RKO (cell line): ENCODE measurements at regions not wholly inside any gene's neighbourhood (a gene's known extent, or its start where the extent isn't known, plus 50 kb on each side); places are given as distances from the start of the nearest gene placed in this dataset.

ENCODE experiments used
- DNase-seq: peaks from one replicate; pipeline ENCODE4 v3.0.0-alpha.2; 2016; ENCODE audit warnings: low spot score

GRCh38 chr12:124188561-124189405 lies 106.1 kb upstream of the RFLNA start:
- no peak for DNase-seq

- DNase-seq: no peak
Observed at GRCh38 chr12:124190312-124191023, 104.4 kb upstream of the RFLNA start.

DNA sequence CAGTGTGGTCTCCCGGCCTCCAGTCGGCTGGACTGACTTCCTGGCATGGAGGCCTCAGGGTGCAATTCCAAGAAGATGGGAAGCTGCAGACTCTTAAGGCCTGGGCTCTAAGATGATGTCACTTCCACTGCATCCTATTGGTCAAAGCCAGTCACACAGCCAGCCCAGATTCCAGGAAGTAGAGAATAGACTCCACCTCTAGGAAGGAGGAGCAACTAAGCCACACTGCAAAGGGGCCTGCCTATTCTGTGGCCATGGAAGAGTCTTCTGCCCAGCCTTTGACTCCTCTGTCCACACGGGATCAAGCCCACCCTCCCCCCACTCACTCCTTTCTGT lies 103.9 kb upstream of the RFLNA start:
- DNase-seq: peak; percentile 52

- DNase-seq: no peak
Observed at GRCh38 chr12:124191966-124192365, 102.9 kb upstream of the RFLNA start.

GRCh38 chr12:124194264-124194892 lies 100.5 kb upstream of the RFLNA start:
- no peak for DNase-seq

GRCh38 chr12:124194893-124195566 lies 99.9 kb upstream of the RFLNA start:
- DNase-seq: no peak

DNA sequence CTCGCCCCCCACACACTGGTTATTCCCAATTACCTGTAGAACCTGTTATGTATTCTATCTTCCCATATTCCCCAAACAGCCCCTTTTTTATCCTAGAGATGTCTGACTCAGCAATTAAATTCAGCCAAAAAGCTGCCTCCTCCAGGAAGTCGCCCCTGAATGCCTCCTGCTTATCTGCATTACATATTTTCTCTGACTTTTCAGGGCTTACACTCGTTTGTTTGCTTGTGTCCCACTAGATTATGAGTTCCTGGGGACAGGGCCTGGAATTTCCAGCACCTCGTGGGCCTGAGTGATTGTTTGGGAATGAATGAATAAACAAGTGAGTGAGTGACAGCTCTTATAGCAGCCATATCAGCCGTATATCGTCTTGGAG lies 99.3 kb upstream of the RFLNA start:
- no peak for DNase-seq

GRCh38 chr12:124196236-124196635 lies 98.7 kb upstream of the RFLNA start:
- no peak for DNase-seq

- no peak for DNase-seq
Observed at GRCh38 chr12:124201248-124201647, 93.6 kb upstream of the RFLNA start.

- no peak for DNase-seq
Observed at GRCh38 chr12:124203176-124203575, 91.7 kb upstream of the RFLNA start.

- no peak for DNase-seq
Observed at GRCh38 chr12:124205405-124205804, 89.5 kb upstream of the RFLNA start.

GRCh38 chr12:124207049-124207448 lies 87.8 kb upstream of the RFLNA start:
- no peak for DNase-seq

- no peak for DNase-seq
Observed at GRCh38 chr12:124207617-124208016, 87.3 kb upstream of the RFLNA start.

DNA sequence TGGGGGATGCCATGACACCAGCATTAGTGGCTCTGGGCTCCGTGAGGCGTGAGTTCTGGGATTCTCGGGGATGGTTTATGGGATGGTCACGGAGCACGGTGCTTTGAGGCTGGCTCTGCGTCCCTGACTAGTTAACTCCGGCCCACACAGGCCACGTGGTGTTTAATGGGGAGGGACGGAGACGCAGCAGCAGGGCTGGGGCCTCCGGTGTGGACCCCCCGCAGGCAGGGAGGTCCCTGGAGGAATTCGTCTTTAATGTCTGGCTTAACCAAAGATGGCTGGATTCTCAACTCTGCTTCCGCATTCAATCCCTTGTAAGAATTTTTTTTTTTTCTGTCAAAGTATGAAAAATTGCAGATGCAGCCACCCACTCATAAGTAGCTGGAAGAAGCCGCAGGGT lies 86.4 kb upstream of the RFLNA start:
- no peak for DNase-seq

DNA sequence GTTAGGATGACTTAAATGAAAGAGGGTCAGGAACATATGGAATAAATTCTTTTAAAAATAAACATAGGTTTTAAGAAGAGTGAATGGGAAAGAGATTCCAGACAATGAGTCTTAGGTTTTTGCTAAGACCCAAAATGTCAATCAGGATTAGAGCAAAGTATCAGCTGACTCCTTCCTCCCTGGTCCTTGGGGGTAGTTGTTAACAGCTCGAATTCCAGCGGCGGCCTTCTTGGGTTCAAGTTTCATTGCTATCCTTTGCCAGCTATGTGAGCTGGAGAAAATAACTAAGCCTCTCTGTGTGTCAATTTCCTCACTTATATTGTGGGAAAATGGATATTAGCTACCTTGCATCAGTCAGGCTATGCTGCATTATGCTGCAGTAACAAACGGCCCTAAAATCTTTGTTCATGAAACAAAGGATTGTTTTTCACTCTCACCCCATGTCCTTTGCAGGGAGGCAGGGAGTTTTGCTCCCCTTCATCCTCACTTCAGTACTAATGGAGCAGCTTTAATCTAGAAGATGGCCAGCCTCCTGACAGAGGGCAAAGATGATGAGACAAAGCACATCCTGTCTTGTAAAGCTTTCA lies 83.8 kb upstream of the RFLNA start:
- DNase-seq: no peak

GRCh38 chr12:124211753-124212152 lies 83.1 kb upstream of the RFLNA start:
- no peak for DNase-seq

DNA sequence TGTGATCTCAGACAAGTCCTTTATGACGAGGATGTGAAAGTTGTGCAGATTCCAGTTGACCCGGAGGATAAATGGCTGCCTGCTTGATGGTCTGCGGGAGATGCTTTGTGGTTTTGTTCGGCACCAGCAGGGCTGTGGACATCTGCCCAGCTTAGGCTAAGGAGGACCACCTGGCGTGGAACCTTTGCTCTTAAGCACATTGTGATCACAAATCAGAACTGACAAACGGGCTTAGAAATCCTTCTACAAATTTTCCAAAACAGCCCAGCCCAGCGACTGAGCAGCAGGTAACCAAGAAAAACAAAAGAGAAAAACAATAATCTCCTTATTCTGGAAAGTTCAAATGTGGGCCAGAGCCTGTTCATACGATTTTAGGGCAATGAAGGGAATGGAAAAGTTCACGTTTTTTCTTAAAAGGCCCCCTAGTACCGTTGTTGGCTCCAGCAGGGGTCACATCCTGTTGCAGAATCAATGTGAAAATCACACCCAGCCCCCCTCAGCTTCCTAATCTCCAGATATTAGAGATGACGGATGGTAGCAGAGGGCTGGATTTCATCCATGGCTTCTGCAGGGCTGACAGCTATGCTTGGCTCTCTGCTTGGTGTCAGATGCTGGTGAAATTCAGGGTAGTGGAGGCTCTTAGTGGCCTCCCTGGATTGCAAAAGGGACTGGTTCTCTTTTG lies 81.1 kb upstream of the RFLNA start:
- DNase-seq: no peak

DNA sequence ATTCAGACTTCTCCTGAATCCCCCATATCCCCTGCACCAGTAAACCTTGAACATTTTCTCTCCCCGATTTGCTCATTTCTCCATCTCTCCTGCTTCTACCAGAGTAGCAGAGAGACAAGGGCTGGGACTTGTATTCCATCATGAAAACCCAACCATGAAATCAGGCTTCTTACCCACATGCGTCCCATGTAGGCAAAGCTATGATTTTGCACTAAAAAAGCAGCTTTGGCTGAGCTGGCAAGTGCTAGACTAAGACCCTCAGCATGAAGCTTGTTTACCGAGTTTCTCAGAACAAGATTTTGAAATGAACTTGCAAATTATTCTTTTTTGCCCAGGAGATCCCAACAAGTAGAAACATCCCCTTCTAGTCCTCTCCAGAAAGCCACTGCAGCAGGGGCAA lies 80.3 kb upstream of the RFLNA start:
- no peak for DNase-seq

- DNase-seq: no peak
Observed at GRCh38 chr12:124216966-124217365, 77.9 kb upstream of the RFLNA start.

DNA sequence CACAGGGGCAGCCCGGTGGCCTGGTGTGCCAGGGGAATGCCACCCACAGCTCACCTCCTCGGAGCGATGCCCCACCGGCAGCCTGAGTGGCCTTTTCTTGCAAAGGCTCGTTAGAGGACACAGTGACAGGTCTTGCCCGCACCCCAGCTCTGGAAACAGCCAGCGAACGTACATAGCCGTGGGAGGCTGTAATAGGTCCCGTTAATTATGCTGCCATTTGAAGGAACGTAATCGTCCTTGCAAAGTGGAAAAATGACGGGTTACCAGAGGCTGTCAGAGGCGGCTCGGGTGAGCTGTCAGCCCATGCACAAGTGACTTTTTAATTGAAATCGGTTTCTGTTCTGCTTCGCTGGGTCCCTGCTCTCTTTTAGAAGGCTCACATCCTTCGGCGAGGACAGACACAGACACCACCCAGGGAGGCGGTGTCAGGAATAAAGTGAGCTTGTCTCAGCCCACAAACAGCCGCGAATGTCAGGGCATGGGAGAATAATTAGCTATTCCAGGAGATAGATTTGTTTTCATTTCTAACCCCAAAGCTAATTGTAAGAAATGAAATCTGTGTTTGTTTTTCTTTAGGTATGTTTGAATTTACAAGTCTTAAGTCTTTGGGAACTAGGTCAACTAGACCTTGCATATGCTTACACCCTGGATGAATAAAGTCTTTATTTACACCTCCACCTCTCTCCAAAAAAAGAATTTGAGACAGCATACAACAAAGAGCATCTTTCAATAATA lies 77.2 kb upstream of the RFLNA start:
- no peak for DNase-seq

DNA sequence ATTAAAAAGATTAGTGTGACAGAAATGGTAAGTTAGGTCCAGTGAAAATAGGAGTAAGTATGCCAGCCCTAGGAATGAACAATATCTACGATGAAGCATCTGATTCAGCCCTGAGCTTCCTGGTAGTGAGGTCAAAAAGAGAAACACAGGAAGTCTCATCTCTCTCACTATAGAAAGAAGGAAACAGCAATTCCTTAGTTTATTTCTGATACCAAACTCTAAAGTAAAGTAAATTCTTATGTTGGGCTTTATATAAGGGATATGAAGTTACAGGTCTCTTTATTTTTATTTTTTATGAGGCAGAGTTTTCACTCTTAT lies 76.7 kb upstream of the RFLNA start:
- no peak for DNase-seq
